Nephron progenitor cell (in vitro differentiated cells): ENCODE measurements at regions not wholly inside any gene's neighbourhood (a gene's known extent, or its start where the extent isn't known, plus 50 kb on each side); places are given as distances from the start of the nearest gene placed in this dataset.

Source experiments
- DNase-seq: peaks from one replicate; pipeline ENCODE4 v3.0.0; 2021
- H3K27ac Mint-ChIP-seq: 2 replicates; pipeline ENCODE4 v1.8.0; 2021; ENCODE audit warnings: mild to moderate bottlenecking, moderate library complexity, mixed read lengths
- H3K27me3 Mint-ChIP-seq: 2 replicates; pipeline ENCODE4 v1.8.0; 2021; ENCODE audit warnings: mild to moderate bottlenecking, low read depth, mixed read lengths; ENCODE audit not compliant: poor library complexity
- H3K36me3 Mint-ChIP-seq: 2 replicates; pipeline ENCODE4 v1.8.0; 2021; ENCODE audit warnings: low read depth, mixed read lengths
- H3K4me1 Mint-ChIP-seq: 2 replicates; pipeline ENCODE4 v1.8.0; 2021; ENCODE audit warnings: mixed read lengths
- H3K4me3 Mint-ChIP-seq: 2 replicates; pipeline ENCODE4 v1.8.0; 2021; ENCODE audit warnings: mild to moderate bottlenecking, moderate library complexity, mixed read lengths
- H3K9me3 Mint-ChIP-seq: 2 replicates; pipeline ENCODE4 v1.8.0; 2021; ENCODE audit warnings: mild to moderate bottlenecking, moderate library complexity, mixed read lengths
- CTCF ChIP-seq: fragments of 200-600 bp; sonication (generic); IDR thresholded peaks from 2 replicates; pipeline ENCODE4 v1.5.0; 2021; ENCODE audit warnings: antibody characterized with exemption

GRCh38 chr9:78860801-78861475 lies 564.0 kb downstream of the PSAT1 start:
- TF ChIP-seq CTCF: no peak
- no peak overlapping the region for H3K27ac Mint-ChIP-seq
- DNase-seq: no peak
- H3K4me3 Mint-ChIP-seq: no peak overlapping the region
- H3K27me3 Mint-ChIP-seq: peaks cover 3% of the 10 kb centered on the region
- no peaks in the 10 kb centered on the region for H3K36me3 Mint-ChIP-seq
- H3K4me1 Mint-ChIP-seq: peaks cover 34% of the 10 kb centered on the region
- H3K9me3 Mint-ChIP-seq: no peaks in the 10 kb centered on the region

- no peak for TF ChIP-seq CTCF
- DNase-seq: no peak
- Mint-ChIP-seq H3K4me1 (peaks cover 8% of the 10 kb centered on the region), H3K27ac (no peak overlapping the region), H3K9me3 (no peaks in the 10 kb centered on the region), H3K4me3 (no peak overlapping the region), H3K36me3 (no peaks in the 10 kb centered on the region), H3K27me3 (peaks cover 3% of the 10 kb centered on the region)
These were observed 566.6 kb downstream of the PSAT1 start for GRCh38 chr9:78863531-78863930.

- Mint-ChIP-seq H3K27ac (no peak overlapping the region), H3K36me3 (no peaks in the 10 kb centered on the region), H3K4me3 (no peak overlapping the region), H3K27me3 (no peaks in the 10 kb centered on the region), H3K9me3 (no peaks in the 10 kb centered on the region), H3K4me1 (no peaks in the 10 kb centered on the region)
- no peak for DNase-seq
- no peak for TF ChIP-seq CTCF
These were observed 568.8 kb downstream of the PSAT1 start for GRCh38 chr9:78865737-78866136.

- Mint-ChIP-seq H3K27ac (no peak overlapping the region), H3K27me3 (no peaks in the 10 kb centered on the region), H3K4me1 (no peaks in the 10 kb centered on the region), H3K36me3 (no peaks in the 10 kb centered on the region), H3K9me3 (no peaks in the 10 kb centered on the region), H3K4me3 (no peak overlapping the region)
- TF ChIP-seq CTCF: no peak
- DNase-seq: no peak
These were observed 569.5 kb downstream of the PSAT1 start for GRCh38 chr9:78866207-78867132.

- DNase-seq: no peak
- H3K27ac Mint-ChIP-seq: no peak overlapping the region
- no peak overlapping the region for H3K4me3 Mint-ChIP-seq
- TF ChIP-seq CTCF: no peak
- no peaks in the 10 kb centered on the region for H3K27me3 Mint-ChIP-seq
- no peaks in the 10 kb centered on the region for H3K36me3 Mint-ChIP-seq
- no peaks in the 10 kb centered on the region for H3K4me1 Mint-ChIP-seq
- H3K9me3 Mint-ChIP-seq: peaks cover 13% of the 10 kb centered on the region
These were observed 574.1 kb downstream of the PSAT1 start for GRCh38 chr9:78871086-78871451.
